Ovary (tissue), 3 donors: ENCODE measurements at regions not wholly inside any gene's neighbourhood (a gene's known extent, or its start where the extent isn't known, plus 50 kb on each side); places are given as distances from the start of the nearest gene placed in this dataset.

Source experiments
- CTCF ChIP-seq, 3 donors: fragments of 450-650 bp in 2 of 3; fragments of 200-600 bp in 1 of 3; IDR thresholded peaks; one replicate each; pipeline versions ENCODE4 v1.5.1 to v1.8.0; 2016 to 2022; ENCODE audit warnings: antibody characterized with exemption in 3 of 3, mild to moderate bottlenecking in 1 of 3
- EP300 ChIP-seq: sonication (generic); formaldehyde crosslinking; IDR thresholded peaks from one replicate; pipeline ENCODE4 v1.6.1; 2017; ENCODE audit warnings: antibody characterized with exemption
- POLR2A ChIP-seq: fragments of 450-650 bp; IDR thresholded peaks from one replicate; pipeline ENCODE4 v1.6.1; 2017; ENCODE audit warnings: antibody characterized with exemption, mild to moderate bottlenecking, moderate library complexity
- donor health status: DM: no; HTN: no; CAD: no.

GRCh38 chr12:90819709-90820108 lies 135.3 kb downstream of the CCER1 start:
- TF ChIP-seq CTCF (IDR thresholded peaks at IDR 0.05) = no peak
- TF ChIP-seq POLR2A = no peak
- TF ChIP-seq EP300 = no peak
